ENCODE measurements at regions not wholly inside any gene's neighbourhood (a gene's known extent, or its start where the extent isn't known, plus 50 kb on each side); places are given as distances from the start of the nearest gene placed in this dataset.

- no peak overlapping the region for H2BK120ac ChIP-seq (ENCODE audit: low read depth, low read length)
- H3K9ac ChIP-seq (ENCODE audit: low read length) = no peak overlapping the region
- no peak overlapping the region for H3K4me3 ChIP-seq (ENCODE audit: low read length)
- H3K4ac ChIP-seq (ENCODE audit: low read depth, low read length) = no peak overlapping the region
- H2BK5ac ChIP-seq (ENCODE audit: low read length) = no peak overlapping the region
- H3K27ac ChIP-seq (ENCODE audit: low read depth, low read length) = no peak overlapping the region
- H2BK15ac ChIP-seq (replicated peaks; ENCODE audit: low read depth) = no peak overlapping the region
- no peak for DNase-seq
- H3K36me3 ChIP-seq (ENCODE audit: control insufficient read depth, insufficient read depth, low read length) = no peaks in the 10 kb centered on the region
- no peak overlapping the region for H3K56ac ChIP-seq (ENCODE audit: low read length)
- H3K79me2 ChIP-seq (ENCODE audit: control insufficient read depth, insufficient read depth, low read length) = no peaks in the 10 kb centered on the region
- H3K18ac ChIP-seq (ENCODE audit: low read length) = no peak overlapping the region
- H3K23ac ChIP-seq (ENCODE audit: low read length) = no peak overlapping the region
- WGBS (ENCODE audit: extremely low coverage, insufficient coverage, low lambda C conversion rate) = no CpG with 5 or more reads among the region's 7 CpGs
- no peak overlapping the region for H4K5ac ChIP-seq (ENCODE audit: low read length)
- no peak overlapping the region for H4K8ac ChIP-seq (ENCODE audit: low read depth, low read length)
- no peak overlapping the region for H2AK5ac ChIP-seq (ENCODE audit: low read length)
- no peak overlapping the region for H3K4me2 ChIP-seq (ENCODE audit: low read length)
- H3K79me1 ChIP-seq (ENCODE audit: low read length) = no peaks in the 10 kb centered on the region
- H3K4me1 ChIP-seq (ENCODE audit: control insufficient read depth, low read depth, low read length) = no peaks in the 10 kb centered on the region
- H3K27me3 ChIP-seq (ENCODE audit: insufficient read depth, low read length, poor library complexity) = no peaks in the 10 kb centered on the region
Measured at GRCh38 chr1:22352896-22353295, 98.8 kb upstream of the ZBTB40 start.

- Histone ChIP-seq H3K18ac (ENCODE audit: low read length) (no peak overlapping the region), H4K8ac (ENCODE audit: low read depth, low read length) (no peak overlapping the region), H3K36me3 (ENCODE audit: control insufficient read depth, insufficient read depth, low read length) (no peaks in the 10 kb centered on the region), H3K56ac (ENCODE audit: low read length) (no peak overlapping the region), H3K4ac (ENCODE audit: low read depth, low read length) (no peak overlapping the region), H2BK15ac (replicated peaks; ENCODE audit: low read depth) (no peak overlapping the region), H3K4me2 (ENCODE audit: low read length) (no peak overlapping the region), H3K9ac (ENCODE audit: low read length) (no peak overlapping the region), H3K79me2 (ENCODE audit: control insufficient read depth, insufficient read depth, low read length) (no peaks in the 10 kb centered on the region), H2BK120ac (ENCODE audit: low read depth, low read length) (no peak overlapping the region), H3K4me3 (ENCODE audit: low read length) (no peak overlapping the region), H3K27me3 (ENCODE audit: insufficient read depth, low read length, poor library complexity) (no peaks in the 10 kb centered on the region), H3K23ac (ENCODE audit: low read length) (no peak overlapping the region), H3K27ac (ENCODE audit: low read depth, low read length) (no peak overlapping the region), H3K4me1 (ENCODE audit: control insufficient read depth, low read depth, low read length) (no peaks in the 10 kb centered on the region), H2BK5ac (ENCODE audit: low read length) (no peak overlapping the region), H2AK5ac (ENCODE audit: low read length) (no peak overlapping the region), H3K79me1 (ENCODE audit: low read length) (no peaks in the 10 kb centered on the region), H4K5ac (ENCODE audit: low read length) (no peak overlapping the region)
- DNase-seq = no peak
- no CpG with 5 or more reads among the region's 4 CpGs for WGBS (ENCODE audit: extremely low coverage, insufficient coverage, low lambda C conversion rate)
Measured at GRCh38 chr1:22359427-22359826, 92.2 kb upstream of the ZBTB40 start.

- no CpG with 5 or more reads among the region's 6 CpGs for WGBS (ENCODE audit: extremely low coverage, insufficient coverage, low lambda C conversion rate)
- H3K4me1 ChIP-seq (ENCODE audit: control insufficient read depth, low read depth, low read length) = no peaks in the 10 kb centered on the region
- H3K27me3 ChIP-seq (ENCODE audit: insufficient read depth, low read length, poor library complexity) = no peaks in the 10 kb centered on the region
Measured at GRCh38 chr1:22362626-22363402, 88.8 kb upstream of the ZBTB40 start.

GRCh38 chr1:22363403-22364325 lies 88.0 kb upstream of the ZBTB40 start:
- H2BK120ac ChIP-seq (ENCODE audit: low read depth, low read length) = no peak overlapping the region
- no peak for DNase-seq
- no peaks in the 10 kb centered on the region for H3K79me1 ChIP-seq (ENCODE audit: low read length)
- H3K23ac ChIP-seq (ENCODE audit: low read length) = no peak overlapping the region
- no peak overlapping the region for H2BK5ac ChIP-seq (ENCODE audit: low read length)
- H3K4me1 ChIP-seq (ENCODE audit: control insufficient read depth, low read depth, low read length) = no peaks in the 10 kb centered on the region
- H2BK15ac ChIP-seq (replicated peaks; ENCODE audit: low read depth) = no peak overlapping the region
- H3K4me2 ChIP-seq (ENCODE audit: low read length) = no peak overlapping the region
- H3K4ac ChIP-seq (ENCODE audit: low read depth, low read length) = no peak overlapping the region
- H4K5ac ChIP-seq (ENCODE audit: low read length) = no peak overlapping the region
- no peaks in the 10 kb centered on the region for H3K79me2 ChIP-seq (ENCODE audit: control insufficient read depth, insufficient read depth, low read length)
- no peak overlapping the region for H3K27ac ChIP-seq (ENCODE audit: low read depth, low read length)
- no CpG with 5 or more reads among the region's 13 CpGs for WGBS (ENCODE audit: extremely low coverage, insufficient coverage, low lambda C conversion rate)
- H3K27me3 ChIP-seq (ENCODE audit: insufficient read depth, low read length, poor library complexity) = no peaks in the 10 kb centered on the region
- H3K9ac ChIP-seq (ENCODE audit: low read length) = no peak overlapping the region
- no peaks in the 10 kb centered on the region for H3K36me3 ChIP-seq (ENCODE audit: control insufficient read depth, insufficient read depth, low read length)
- H4K8ac ChIP-seq (ENCODE audit: low read depth, low read length) = no peak overlapping the region
- no peak overlapping the region for H3K4me3 ChIP-seq (ENCODE audit: low read length)
- H3K56ac ChIP-seq (ENCODE audit: low read length) = no peak overlapping the region
- no peak overlapping the region for H2AK5ac ChIP-seq (ENCODE audit: low read length)
- H3K18ac ChIP-seq (ENCODE audit: low read length) = no peak overlapping the region

More at GRCh38 chr1:22362626-22363402, 88.8 kb upstream of the ZBTB40 start:
- Histone ChIP-seq H3K9ac (ENCODE audit: low read length) (no peak overlapping the region), H3K18ac (ENCODE audit: low read length) (no peak overlapping the region), H3K4ac (ENCODE audit: low read depth, low read length) (no peak overlapping the region), H2BK120ac (ENCODE audit: low read depth, low read length) (no peak overlapping the region), H3K4me2 (ENCODE audit: low read length) (no peak overlapping the region), H4K8ac (ENCODE audit: low read depth, low read length) (no peak overlapping the region), H3K4me3 (ENCODE audit: low read length) (no peak overlapping the region), H3K56ac (ENCODE audit: low read length) (no peak overlapping the region), H3K27ac (ENCODE audit: low read depth, low read length) (no peak overlapping the region), H4K5ac (ENCODE audit: low read length) (no peak overlapping the region), H3K23ac (ENCODE audit: low read length) (no peak overlapping the region), H2BK5ac (ENCODE audit: low read length) (no peak overlapping the region), H3K79me2 (ENCODE audit: control insufficient read depth, insufficient read depth, low read length) (no peaks in the 10 kb centered on the region), H2AK5ac (ENCODE audit: low read length) (no peak overlapping the region), H3K79me1 (ENCODE audit: low read length) (no peaks in the 10 kb centered on the region), H2BK15ac (replicated peaks; ENCODE audit: low read depth) (no peak overlapping the region), H3K36me3 (ENCODE audit: control insufficient read depth, insufficient read depth, low read length) (no peaks in the 10 kb centered on the region)
- no peak for DNase-seq

GRCh38 chr1:22364326-22364650 lies 87.4 kb upstream of the ZBTB40 start:
- no peaks in the 10 kb centered on the region for H3K4me1 ChIP-seq (ENCODE audit: control insufficient read depth, low read depth, low read length)
- no peak overlapping the region for H2BK5ac ChIP-seq (ENCODE audit: low read length)
- H2BK120ac ChIP-seq (ENCODE audit: low read depth, low read length) = no peak overlapping the region
- H3K36me3 ChIP-seq (ENCODE audit: control insufficient read depth, insufficient read depth, low read length) = no peaks in the 10 kb centered on the region
- H2BK15ac ChIP-seq (replicated peaks; ENCODE audit: low read depth) = no peak overlapping the region
- no peak overlapping the region for H4K8ac ChIP-seq (ENCODE audit: low read depth, low read length)
- no peak overlapping the region for H3K27ac ChIP-seq (ENCODE audit: low read depth, low read length)
- no peak overlapping the region for H3K18ac ChIP-seq (ENCODE audit: low read length)
- no peak overlapping the region for H4K5ac ChIP-seq (ENCODE audit: low read length)
- no peak overlapping the region for H3K56ac ChIP-seq (ENCODE audit: low read length)
- H3K4ac ChIP-seq (ENCODE audit: low read depth, low read length) = no peak overlapping the region
- DNase-seq = no peak
- H3K27me3 ChIP-seq (ENCODE audit: insufficient read depth, low read length, poor library complexity) = no peaks in the 10 kb centered on the region
- H3K9ac ChIP-seq (ENCODE audit: low read length) = no peak overlapping the region
- no CpG with 5 or more reads among the region's 5 CpGs for WGBS (ENCODE audit: extremely low coverage, insufficient coverage, low lambda C conversion rate)
- H3K79me1 ChIP-seq (ENCODE audit: low read length) = no peaks in the 10 kb centered on the region
- no peaks in the 10 kb centered on the region for H3K79me2 ChIP-seq (ENCODE audit: control insufficient read depth, insufficient read depth, low read length)
- no peak overlapping the region for H3K23ac ChIP-seq (ENCODE audit: low read length)
- no peak overlapping the region for H3K4me3 ChIP-seq (ENCODE audit: low read length)
- H2AK5ac ChIP-seq (ENCODE audit: low read length) = no peak overlapping the region
- no peak overlapping the region for H3K4me2 ChIP-seq (ENCODE audit: low read length)

All from mesendoderm (in vitro differentiated cells).